HT-29 (cell line): ENCODE measurements at regions not wholly inside any gene's neighbourhood (a gene's known extent, or its start where the extent isn't known, plus 50 kb on each side); places are given as distances from the start of the nearest gene placed in this dataset.
"Not testable (repeated sequence)": the region's sequence is repeated elsewhere in the genome, so short reads cannot be mapped to it uniquely, and the experiment has no call there.

Experiments
- DNase-seq: peaks from one replicate; pipeline ENCODE4 v3.0.0-alpha.2; 2015; ENCODE audit warnings: low spot score

GRCh38 chr16:22572331-22573224 lies 61.9 kb downstream of the NPIPB5 start:
- DNase-seq, result not testable (repeated sequence)

- DNase-seq, result not testable (repeated sequence)
Measured at GRCh38 chr16:22573225-22573530, 62.5 kb downstream of the NPIPB5 start.

- DNase-seq, result not testable (repeated sequence)
Measured at GRCh38 chr16:22576506-22576905, 65.8 kb downstream of the NPIPB5 start.

GRCh38 chr16:22583195-22583594 lies 72.5 kb downstream of the NPIPB5 start:
- not testable (repeated sequence) for DNase-seq

GRCh38 chr16:22584459-22584858 lies 73.8 kb downstream of the NPIPB5 start:
- DNase-seq, result not testable (repeated sequence)

- DNase-seq, result not testable (repeated sequence)
Measured at GRCh38 chr16:22584941-22585340, 74.2 kb downstream of the NPIPB5 start.

GRCh38 chr16:22585431-22585830 lies 74.7 kb downstream of the NPIPB5 start:
- not testable (repeated sequence) for DNase-seq

- DNase-seq, result not testable (repeated sequence)
Measured at GRCh38 chr16:22586732-22587131, 76.0 kb downstream of the NPIPB5 start.

- DNase-seq, result not testable (repeated sequence)
Measured at GRCh38 chr16:22589757-22590156, 79.1 kb downstream of the NPIPB5 start.

GRCh38 chr16:22596445-22597045 lies 85.9 kb downstream of the NPIPB5 start:
- not testable (repeated sequence) for DNase-seq

GRCh38 chr16:22603744-22604143 lies 93.1 kb downstream of the NPIPB5 start:
- not testable (repeated sequence) for DNase-seq

GRCh38 chr16:22606619-22607018 lies 95.9 kb downstream of the NPIPB5 start:
- DNase-seq, result not testable (repeated sequence)

GRCh38 chr16:22609798-22610197 lies 99.1 kb downstream of the NPIPB5 start:
- DNase-seq, result not testable (repeated sequence)

GRCh38 chr16:22611128-22611527 lies 100.4 kb downstream of the NPIPB5 start:
- not testable (repeated sequence) for DNase-seq

- peak; percentile 97 for DNase-seq
Measured at GRCh38 chr16:22614271-22614947, 103.7 kb downstream of the NPIPB5 start.

GRCh38 chr16:22618842-22619241 lies 108.2 kb downstream of the NPIPB5 start:
- no peak for DNase-seq

- no peak for DNase-seq
Measured at GRCh38 chr16:22621586-22622155, 111.0 kb downstream of the NPIPB5 start.

- DNase-seq, result no peak
Measured at GRCh38 chr16:22622703-22623102, 112.0 kb downstream of the NPIPB5 start.

- no peak for DNase-seq
Measured at GRCh38 chr16:22623351-22623781, 112.7 kb downstream of the NPIPB5 start.

GRCh38 chr16:22624038-22624799 lies 113.5 kb downstream of the NPIPB5 start:
- no peak for DNase-seq
